BLaER1 treated with 17β-estradiol and CSF1 and Interleukin-3, amounts not matched to agents 10 nM and 100 nM (cell line): ENCODE measurements at regions not wholly inside any gene's neighbourhood (a gene's known extent, or its start where the extent isn't known, plus 50 kb on each side); places are given as distances from the start of the nearest gene placed in this dataset.

Experiments used
- H3K27ac ChIP-seq, 11 experiments: shearing (Covaris generic); formaldehyde crosslinking; 2 replicates each; pipeline ENCODE4 v1.8.1; 2022
- H3K27me3 ChIP-seq, 11 experiments: shearing (Covaris generic); formaldehyde crosslinking; 2 replicates each; pipeline ENCODE4 v1.8.1; 2022
- H3K36me3 ChIP-seq, 11 experiments: shearing (Covaris generic); formaldehyde crosslinking; 2 replicates each; pipeline ENCODE4 v1.8.1; 2022
- H3K4me1 ChIP-seq, 10 experiments: shearing (Covaris generic); formaldehyde crosslinking; 2 replicates each; pipeline ENCODE4 v1.8.1; 2022
- H3K4me2 ChIP-seq, 11 experiments: shearing (Covaris generic); formaldehyde crosslinking; 2 replicates each; pipeline ENCODE4 v1.8.1; 2022
- H3K4me3 ChIP-seq, 10 experiments: shearing (Covaris generic); formaldehyde crosslinking; 2 replicates each; pipeline ENCODE4 v1.8.1; 2022
- H3K9ac ChIP-seq, 11 experiments: shearing (Covaris generic); formaldehyde crosslinking; 2 replicates each; pipeline ENCODE4 v1.8.1; 2022
- H3K9me3 ChIP-seq, 11 experiments: shearing (Covaris generic); formaldehyde crosslinking; replicated peaks in 1 of 11; 2 replicates each; pipeline ENCODE4 v1.8.1; 2022
- H4K20me1 ChIP-seq, 11 experiments: shearing (Covaris generic); formaldehyde crosslinking; 2 replicates each; pipeline ENCODE4 v1.8.1; 2022
- Cebpa-rat ChIP-seq, 11 experiments: shearing (Covaris generic); IDR thresholded peaks; 2 replicates each; pipeline ENCODE4 v1.8.1; 2022

DNA sequence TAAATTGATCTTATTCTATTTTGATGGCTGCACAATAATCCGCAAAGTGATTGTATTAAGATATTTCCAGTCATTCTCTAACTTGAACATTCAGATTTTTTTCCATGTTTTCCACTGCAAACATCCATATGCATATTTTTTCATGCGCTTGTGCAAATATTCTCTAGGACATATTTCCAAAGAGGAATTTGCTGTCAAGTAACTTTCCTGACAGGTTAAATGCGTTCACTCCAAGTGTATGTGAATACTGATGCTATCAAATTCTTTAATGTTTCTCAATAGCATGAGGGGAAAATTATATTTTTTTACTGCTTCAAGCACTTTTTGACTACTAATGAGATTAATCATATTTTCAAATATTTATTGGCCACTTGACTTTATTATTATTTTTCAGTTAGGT is 135.3 kb upstream of the LGR5 start:
- no peak overlapping the region for H3K4me2 ChIP-seq
- no peak overlapping the region for H3K4me3 ChIP-seq
- H3K9ac ChIP-seq = no peak overlapping the region
- H4K20me1 ChIP-seq = no peaks in the 10 kb centered on the region
- TF ChIP-seq Cebpa-rat (IDR thresholded peaks at IDR 0.05) = no peak
- no peaks in the 10 kb centered on the region for H3K27me3 ChIP-seq
- no peaks in the 10 kb centered on the region for H3K36me3 ChIP-seq
- no peak overlapping the region for H3K27ac ChIP-seq
- no peaks in the 10 kb centered on the region for H3K9me3 ChIP-seq
- H3K4me1 ChIP-seq = no peaks in the 10 kb centered on the region

DNA sequence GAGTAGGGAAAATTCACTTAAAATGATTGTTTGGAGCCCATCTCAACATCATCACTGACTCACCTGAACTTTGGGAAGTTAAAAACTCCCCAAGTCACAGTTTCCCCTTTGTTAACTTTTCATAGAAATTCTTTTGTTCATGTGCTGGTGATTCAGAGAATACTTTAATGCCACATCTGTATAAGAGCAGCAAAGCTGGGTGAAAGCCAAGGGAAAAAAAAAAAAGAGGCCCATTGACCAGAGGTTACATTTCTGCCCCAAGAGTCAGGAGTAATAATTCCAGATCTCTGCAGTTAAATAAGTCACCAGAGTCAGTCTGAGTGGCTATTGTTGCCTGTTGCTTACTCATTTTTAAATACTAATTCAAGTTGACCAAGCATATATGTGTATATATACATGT is 136.4 kb upstream of the LGR5 start:
- Histone ChIP-seq H3K9ac (no peak overlapping the region), H3K4me3 (no peak overlapping the region), H3K27me3 (no peaks in the 10 kb centered on the region), H3K4me2 (no peak overlapping the region), H3K4me1 (no peaks in the 10 kb centered on the region), H3K9me3 (no peaks in the 10 kb centered on the region), H3K36me3 (no peaks in the 10 kb centered on the region), H3K27ac (no peak overlapping the region), H4K20me1 (no peaks in the 10 kb centered on the region)
- no peak for TF ChIP-seq Cebpa-rat (IDR thresholded peaks at IDR 0.05)

DNA sequence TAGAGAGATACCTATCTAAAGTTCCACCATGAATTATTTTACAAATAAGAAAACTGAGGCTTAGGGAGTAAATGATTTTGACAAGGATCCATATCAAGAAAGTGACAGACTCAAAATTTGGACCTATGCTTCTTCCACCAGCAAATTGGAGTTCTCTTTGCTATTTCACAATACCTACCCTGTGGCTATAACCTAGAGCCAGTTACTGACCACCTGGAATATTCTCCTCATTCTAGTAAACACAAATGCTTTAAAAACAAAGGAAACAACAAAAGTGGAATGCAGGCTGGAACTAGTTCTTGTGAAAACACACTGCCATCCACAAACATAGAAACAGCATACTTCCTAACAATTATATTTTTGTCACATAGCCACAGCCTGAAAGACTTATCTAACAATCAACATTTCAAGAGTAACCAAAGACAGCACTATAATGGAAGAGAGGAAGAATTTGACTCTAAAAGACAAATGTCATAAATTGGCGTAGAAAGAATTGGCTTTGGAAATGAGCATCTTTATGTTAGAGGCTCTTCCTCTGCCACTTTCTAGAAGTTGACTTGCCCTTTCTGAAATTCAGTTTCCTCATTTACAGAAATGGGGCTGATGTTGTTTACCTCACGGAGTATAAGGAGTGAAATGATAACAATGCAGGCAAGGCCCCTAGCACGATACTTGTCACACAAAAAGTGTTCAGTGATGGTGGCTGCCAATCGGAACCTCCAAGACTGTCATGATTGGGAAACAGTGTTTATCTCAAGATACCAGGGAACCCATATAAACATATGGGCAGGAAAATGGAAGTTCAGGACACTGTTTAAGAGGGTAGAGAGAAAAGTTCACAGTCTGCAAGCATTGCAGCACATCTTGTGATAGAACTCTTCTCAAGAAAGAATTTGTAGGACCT is 138.6 kb upstream of the LGR5 start:
- H3K4me1 ChIP-seq = no peaks in the 10 kb centered on the region
- H3K27ac ChIP-seq = no peak overlapping the region
- no peaks in the 10 kb centered on the region for H3K27me3 ChIP-seq
- H3K9ac ChIP-seq = no peak overlapping the region
- no peak overlapping the region for H3K4me2 ChIP-seq
- H3K4me3 ChIP-seq = no peak overlapping the region
- TF ChIP-seq Cebpa-rat (IDR thresholded peaks at IDR 0.05) = peak in 1 of 11 experiments; percentile 15; a peak in 1 of 22 replicates
- H4K20me1 ChIP-seq = no peaks in the 10 kb centered on the region
- no peaks in the 10 kb centered on the region for H3K36me3 ChIP-seq
- no peaks in the 10 kb centered on the region for H3K9me3 ChIP-seq

DNA sequence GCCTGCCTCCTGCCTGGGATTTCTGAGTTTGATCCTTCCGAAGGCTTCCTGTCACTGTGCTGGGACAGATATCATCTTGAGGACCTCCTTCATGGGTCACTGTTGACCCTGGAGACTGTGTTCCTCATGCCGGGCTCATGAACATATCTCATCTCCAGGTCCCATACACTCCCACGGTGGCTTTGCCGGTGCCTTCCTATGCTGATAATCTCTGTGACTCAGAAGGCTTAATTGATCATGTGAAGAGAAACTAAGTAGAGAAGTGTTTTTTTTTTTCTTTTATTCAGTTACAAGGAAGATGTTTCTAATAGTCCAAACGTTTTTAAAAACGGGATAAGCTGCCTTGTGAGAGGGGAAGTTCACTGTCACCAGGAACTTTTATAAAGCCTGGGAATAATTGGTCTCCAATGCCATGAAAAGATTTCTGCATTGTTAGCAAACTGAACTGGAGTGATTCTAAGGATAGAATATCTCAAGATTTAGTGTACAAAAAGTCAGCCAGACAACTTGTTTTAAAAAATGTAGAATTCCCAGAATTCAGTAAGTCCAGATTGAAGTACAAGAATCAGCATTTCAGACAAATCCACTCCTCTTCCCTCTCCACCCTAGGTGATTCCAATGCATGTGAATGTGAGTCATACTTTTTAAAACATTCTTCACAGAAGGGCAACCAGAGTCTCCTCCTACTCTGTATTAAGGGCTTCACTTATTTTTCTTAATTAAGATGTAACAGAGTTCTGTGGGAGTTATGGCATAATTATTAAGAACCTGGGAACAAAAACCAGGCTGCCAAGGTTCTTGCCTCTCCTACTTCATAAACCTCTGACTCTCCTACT is 139.8 kb upstream of the LGR5 start:
- Histone ChIP-seq H3K27me3 (no peaks in the 10 kb centered on the region), H3K9me3 (no peaks in the 10 kb centered on the region), H3K4me2 (no peak overlapping the region), H4K20me1 (no peaks in the 10 kb centered on the region), H3K27ac (no peak overlapping the region), H3K4me3 (no peak overlapping the region), H3K36me3 (no peaks in the 10 kb centered on the region), H3K4me1 (no peaks in the 10 kb centered on the region), H3K9ac (no peak overlapping the region)
- TF ChIP-seq Cebpa-rat (IDR thresholded peaks at IDR 0.05) = no peak

DNA sequence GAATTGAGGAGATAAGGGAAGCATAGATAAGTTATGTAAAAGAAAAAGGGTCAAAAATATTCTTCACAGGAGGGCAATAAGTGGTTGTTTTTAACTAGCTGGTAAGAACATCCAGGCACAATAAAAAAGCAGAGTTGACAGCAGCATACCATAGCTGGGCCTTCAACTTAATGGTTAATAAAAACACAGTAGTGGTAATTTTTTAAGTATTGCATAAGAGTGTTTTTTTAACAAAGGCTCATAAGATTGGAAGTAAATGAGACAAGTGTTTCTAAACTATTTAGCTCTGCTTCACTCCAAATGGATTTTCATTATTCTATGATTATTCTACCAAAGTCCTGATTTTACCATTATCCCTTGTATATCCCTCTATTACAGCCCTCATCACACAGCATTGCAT is 140.1 kb upstream of the TSPAN8 start:
- no peak overlapping the region for H3K9ac ChIP-seq

DNA sequence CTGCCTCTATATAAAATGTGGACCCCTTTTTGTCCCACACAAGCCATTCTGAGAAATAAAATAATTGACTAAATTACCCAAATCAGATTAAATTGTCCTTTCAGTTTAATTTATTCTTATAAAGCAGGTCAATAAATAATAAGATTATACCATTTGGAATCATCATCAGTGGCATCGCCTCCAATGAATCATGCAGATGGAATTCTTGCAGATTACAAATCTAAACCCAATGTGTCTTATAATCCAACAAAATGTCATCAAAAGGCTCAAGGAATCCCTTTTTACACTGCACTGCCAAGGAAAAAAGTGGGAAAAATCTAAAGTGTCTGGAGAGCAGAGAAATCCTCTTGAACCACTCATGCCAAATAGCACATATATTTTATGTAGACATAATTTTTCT is 138.2 kb upstream of the TSPAN8 start:
- Histone ChIP-seq H4K20me1 (no peaks in the 10 kb centered on the region), H3K9me3 (peaks cover 16 to 20% (median 17%) of the 10 kb centered on the region in 11 experiments), H3K27ac (no peak overlapping the region), H3K9ac (no peak overlapping the region), H3K4me1 (no peaks in the 10 kb centered on the region), H3K36me3 (no peaks in the 10 kb centered on the region), H3K27me3 (no peaks in the 10 kb centered on the region), H3K4me3 (no peak overlapping the region), H3K4me2 (no peak overlapping the region)
- no peak for TF ChIP-seq Cebpa-rat (IDR thresholded peaks at IDR 0.05)

More for the DNA sequence above, 140.1 kb upstream of the TSPAN8 start:
- no peak overlapping the region for H3K4me3 ChIP-seq
- H3K9me3 ChIP-seq = peaks cover 0 to under 1% (median 0%) of the 10 kb centered on the region in 11 experiments; a peak in 1 of 22 replicates
- no peak for TF ChIP-seq Cebpa-rat (IDR thresholded peaks at IDR 0.05)
- H4K20me1 ChIP-seq = no peaks in the 10 kb centered on the region
- H3K4me2 ChIP-seq = no peak overlapping the region
- no peak overlapping the region for H3K27ac ChIP-seq
- H3K4me1 ChIP-seq = no peaks in the 10 kb centered on the region
- H3K27me3 ChIP-seq = no peaks in the 10 kb centered on the region
- H3K36me3 ChIP-seq = no peaks in the 10 kb centered on the region

DNA sequence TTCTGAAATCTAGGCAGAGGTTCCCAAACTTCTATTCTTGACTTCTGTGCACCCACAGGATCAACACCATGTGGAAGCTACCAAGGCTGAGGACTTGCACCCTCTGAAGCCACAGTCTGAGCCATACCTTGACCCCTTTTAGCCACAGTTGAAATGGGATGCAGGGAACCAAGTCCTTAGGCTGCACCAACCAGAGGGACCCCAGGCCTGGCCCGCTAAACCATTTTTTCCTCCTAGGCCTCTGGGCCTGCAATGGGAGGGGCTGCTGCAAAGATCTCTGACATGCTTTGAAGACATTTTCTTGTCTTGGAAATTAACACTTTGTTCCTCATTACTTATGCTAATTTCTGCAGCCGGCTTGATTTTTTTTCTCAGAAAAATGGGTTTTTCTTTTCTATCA is 133.9 kb upstream of the TSPAN8 start:
- H4K20me1 ChIP-seq = no peaks in the 10 kb centered on the region
- H3K4me1 ChIP-seq = no peaks in the 10 kb centered on the region
- peaks cover 16 to 22% (median 19%) of the 10 kb centered on the region in 11 experiments for H3K9me3 ChIP-seq
- H3K4me2 ChIP-seq = no peak overlapping the region
- H3K4me3 ChIP-seq = no peak overlapping the region
- no peaks in the 10 kb centered on the region for H3K27me3 ChIP-seq
- TF ChIP-seq Cebpa-rat (IDR thresholded peaks at IDR 0.05) = no peak
- H3K27ac ChIP-seq = no peak overlapping the region
- no peaks in the 10 kb centered on the region for H3K36me3 ChIP-seq
- H3K9ac ChIP-seq = no peak overlapping the region

DNA sequence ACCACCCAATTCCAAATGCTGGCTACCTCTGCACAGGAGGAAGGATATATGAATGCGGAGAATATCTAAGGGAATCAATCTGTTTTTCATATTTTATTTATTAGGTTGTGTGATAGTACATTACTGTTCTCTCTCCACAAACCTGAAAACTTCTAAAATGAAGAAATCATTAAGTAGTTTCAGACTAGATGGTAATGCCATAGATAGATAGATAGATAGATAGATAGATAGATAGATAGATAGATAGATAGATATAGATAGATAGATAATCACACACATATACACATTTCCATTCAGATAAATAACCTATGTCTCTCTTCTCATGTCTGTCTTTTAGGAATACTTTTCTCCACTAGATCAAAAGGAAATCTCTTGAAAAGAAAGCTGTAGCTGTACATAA is 126.1 kb upstream of the TSPAN8 start:
- TF ChIP-seq Cebpa-rat (IDR thresholded peaks at IDR 0.05) = no peak
- Histone ChIP-seq H3K36me3 (no peaks in the 10 kb centered on the region), H3K27ac (no peak overlapping the region)

DNA sequence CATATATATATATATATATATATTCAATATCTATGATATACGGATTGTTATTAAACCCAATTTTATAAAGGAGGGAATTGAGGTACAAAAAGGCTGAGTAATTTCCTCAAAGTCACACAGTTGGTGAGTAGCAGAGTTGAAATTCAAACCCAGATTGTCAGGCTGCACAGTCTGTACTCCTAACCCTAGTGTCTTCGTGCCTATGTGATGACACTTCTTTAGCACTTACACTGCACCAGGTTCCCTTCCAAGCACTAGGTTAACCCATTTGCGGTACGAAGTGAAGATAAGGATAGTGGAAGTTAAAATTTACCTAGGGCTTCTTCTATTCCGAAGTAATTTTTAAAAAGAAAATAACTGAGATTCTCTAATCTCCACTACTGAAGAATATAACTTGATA is 125.1 kb upstream of the TSPAN8 start:
- H3K36me3 ChIP-seq = no peaks in the 10 kb centered on the region
- H3K9me3 ChIP-seq = no peaks in the 10 kb centered on the region
- H3K9ac ChIP-seq = no peak overlapping the region
- H4K20me1 ChIP-seq = no peaks in the 10 kb centered on the region
- TF ChIP-seq Cebpa-rat (IDR thresholded peaks at IDR 0.05) = no peak
- no peak overlapping the region for H3K4me2 ChIP-seq
- no peaks in the 10 kb centered on the region for H3K27me3 ChIP-seq
- H3K4me1 ChIP-seq = no peaks in the 10 kb centered on the region
- H3K4me3 ChIP-seq = no peak overlapping the region
- no peak overlapping the region for H3K27ac ChIP-seq

More for the DNA sequence above, 126.1 kb upstream of the TSPAN8 start:
- no peaks in the 10 kb centered on the region for H3K4me1 ChIP-seq
- H3K27me3 ChIP-seq = no peaks in the 10 kb centered on the region
- no peak overlapping the region for H3K9ac ChIP-seq
- no peak overlapping the region for H3K4me2 ChIP-seq
- no peaks in the 10 kb centered on the region for H3K9me3 ChIP-seq
- H4K20me1 ChIP-seq = no peaks in the 10 kb centered on the region
- H3K4me3 ChIP-seq = no peak overlapping the region
